Mesothelial cell of epicardium (in vitro differentiated cells): ENCODE measurements at regions not wholly inside any gene's neighbourhood (a gene's known extent, or its start where the extent isn't known, plus 50 kb on each side); places are given as distances from the start of the nearest gene placed in this dataset.

Experiments
- DNase-seq, 2 experiments: peaks; one replicate each; pipeline ENCODE4 v3.0.0; 2021; ENCODE audit warnings: low spot score in 2 of 2; ENCODE audit not compliant: unreplicated experiment in 2 of 2
- H3K27ac Mint-ChIP-seq: 2 replicates; pipeline ENCODE4 v1.8.0; 2021; ENCODE audit warnings: mixed read lengths
- H3K27me3 Mint-ChIP-seq: 2 replicates; pipeline ENCODE4 v1.8.0; 2021; ENCODE audit warnings: low read depth, mixed read lengths
- H3K36me3 Mint-ChIP-seq: 2 replicates; pipeline ENCODE4 v1.8.0; 2021; ENCODE audit warnings: mixed read lengths
- H3K4me1 Mint-ChIP-seq: 2 replicates; pipeline ENCODE4 v1.8.0; 2021; ENCODE audit warnings: mixed read lengths
- H3K4me3 Mint-ChIP-seq: 2 replicates; pipeline ENCODE4 v1.8.0; 2021; ENCODE audit warnings: mild to moderate bottlenecking, moderate library complexity, mixed read lengths
- H3K9me3 Mint-ChIP-seq: 2 replicates; pipeline ENCODE4 v1.8.0; 2021; ENCODE audit warnings: mixed read lengths
- CTCF ChIP-seq: fragments of 200-600 bp; sonication (generic); IDR thresholded peaks from one replicate; pipeline ENCODE4 v1.5.0; 2021; ENCODE audit warnings: antibody characterized with exemption; ENCODE audit not compliant: unreplicated experiment

GRCh38 chr20:53658322-53658721 lies 64.7 kb upstream of the ZNF217 start:
- no peak overlapping the region for H3K4me3 Mint-ChIP-seq
- H3K27ac Mint-ChIP-seq = no peak overlapping the region
- no peak for TF ChIP-seq CTCF
- H3K9me3 Mint-ChIP-seq = no peaks in the 10 kb centered on the region
- H3K27me3 Mint-ChIP-seq = no peaks in the 10 kb centered on the region
- DNase-seq = no peak
- H3K36me3 Mint-ChIP-seq = no peaks in the 10 kb centered on the region
- H3K4me1 Mint-ChIP-seq = peaks cover 51% of the 10 kb centered on the region

- peak overlapping the region; percentile 49 for H3K27ac Mint-ChIP-seq
- TF ChIP-seq CTCF = no peak
Observed at GRCh38 chr20:53657732-53658131, 64.1 kb upstream of the ZNF217 start.

GRCh38 chr20:53657279-53657678 lies 63.6 kb upstream of the ZNF217 start:
- Mint-ChIP-seq H3K9me3 (no peaks in the 10 kb centered on the region), H3K36me3 (no peaks in the 10 kb centered on the region), H3K27me3 (no peaks in the 10 kb centered on the region), H3K4me3 (no peak overlapping the region), H3K27ac (peak overlapping the region; percentile 90), H3K4me1 (peaks cover 62% of the 10 kb centered on the region)
- no peak for TF ChIP-seq CTCF
- no peak for DNase-seq

More at GRCh38 chr20:53657732-53658131, 64.1 kb upstream of the ZNF217 start:
- H3K27me3 Mint-ChIP-seq = no peaks in the 10 kb centered on the region
- DNase-seq = no peak
- H3K36me3 Mint-ChIP-seq = no peaks in the 10 kb centered on the region
- peaks cover 57% of the 10 kb centered on the region for H3K4me1 Mint-ChIP-seq
- no peaks in the 10 kb centered on the region for H3K9me3 Mint-ChIP-seq
- H3K4me3 Mint-ChIP-seq = no peak overlapping the region

- peak overlapping the region; percentile 90 for H3K27ac Mint-ChIP-seq
- H3K4me1 Mint-ChIP-seq = peaks cover 63% of the 10 kb centered on the region
- no peaks in the 10 kb centered on the region for H3K27me3 Mint-ChIP-seq
- DNase-seq = no peak
- H3K36me3 Mint-ChIP-seq = no peaks in the 10 kb centered on the region
- no peak for TF ChIP-seq CTCF
- H3K9me3 Mint-ChIP-seq = no peaks in the 10 kb centered on the region
- no peak overlapping the region for H3K4me3 Mint-ChIP-seq
Observed at GRCh38 chr20:53656293-53657202, 62.9 kb upstream of the ZNF217 start.

- Mint-ChIP-seq H3K9me3 (no peaks in the 10 kb centered on the region), H3K4me3 (no peak overlapping the region), H3K27ac (peak overlapping the region; percentile 90), H3K4me1 (peaks cover 55% of the 10 kb centered on the region), H3K27me3 (no peaks in the 10 kb centered on the region), H3K36me3 (no peaks in the 10 kb centered on the region)
- no peak for DNase-seq
- TF ChIP-seq CTCF = no peak
Observed at GRCh38 chr20:53655625-53656292, 62.1 kb upstream of the ZNF217 start.
